OCI-LY1 (cell line): ENCODE measurements at regions not wholly inside any gene's neighbourhood (a gene's known extent, or its start where the extent isn't known, plus 50 kb on each side); places are given as distances from the start of the nearest gene placed in this dataset.

Experiments
- H2AFZ ChIP-seq: fragments of 200-600 bp; sonication (generic), shearing (Covaris generic); 2 replicates; pipeline ENCODE4 v1.6.0; 2014; ENCODE audit warnings: antibody characterized with exemption, mild to moderate bottlenecking, low read length
- H3F3A ChIP-seq: fragments of 200-600 bp; sonication (generic), shearing (Covaris generic); 2 replicates; pipeline ENCODE4 v1.6.0; 2014; ENCODE audit warnings: mild to moderate bottlenecking, antibody characterized with exemption, low read length, moderate library complexity; ENCODE audit not compliant: insufficient read depth
- H3K27ac ChIP-seq: fragments of 200-600 bp; sonication (generic); 2 replicates; pipeline ENCODE4 v1.5.1; 2014; ENCODE audit warnings: low read length, mixed run types, mild to moderate bottlenecking, low read depth; ENCODE audit not compliant: poor library complexity, severe bottlenecking
- H3K27me3 ChIP-seq: fragments of 200-600 bp; sonication (generic); 2 replicates; pipeline ENCODE4 v1.6.0; 2014; ENCODE audit warnings: antibody characterized with exemption, mild to moderate bottlenecking, low read length, moderate library complexity; ENCODE audit not compliant: insufficient read depth
- H3K36me3 ChIP-seq: fragments of 200-600 bp; sonication (generic); 2 replicates; pipeline ENCODE4 v1.6.1; 2014; ENCODE audit warnings: mild to moderate bottlenecking, antibody characterized with exemption, low read length, moderate library complexity, mixed read lengths; ENCODE audit not compliant: insufficient read depth
- H3K4me1 ChIP-seq: fragments of 200-600 bp; sonication (generic); 2 replicates; pipeline ENCODE4 v1.5.1; 2014; ENCODE audit warnings: mild to moderate bottlenecking, low read length, moderate library complexity; ENCODE audit not compliant: insufficient read depth, severe bottlenecking
- H3K4me2 ChIP-seq: fragments of 200-600 bp; sonication (generic), shearing (Covaris generic); 2 replicates; pipeline ENCODE4 v1.6.1; 2014; ENCODE audit warnings: low read length
- H3K4me3 ChIP-seq: fragments of 200-600 bp; sonication (generic); 2 replicates; pipeline ENCODE4 v1.5.1; 2014; ENCODE audit warnings: low read length, low read depth, mild to moderate bottlenecking, mixed read lengths; ENCODE audit not compliant: poor library complexity, severe bottlenecking
- H3K79me2 ChIP-seq: fragments of 200-600 bp; shearing (Covaris generic); 2 replicates; pipeline ENCODE4 v1.6.1; 2016; ENCODE audit warnings: mixed run types, low read length, mixed read lengths; ENCODE audit not compliant: insufficient read depth
- H3K9ac ChIP-seq: fragments of 200-600 bp; sonication (generic), shearing (Covaris generic); 2 replicates; pipeline ENCODE4 v1.6.1; 2014; ENCODE audit warnings: mild to moderate bottlenecking, low read length, mixed read lengths
- H3K9me2 ChIP-seq: fragments of 200-600 bp; sonication (generic), shearing (Covaris generic); 2 replicates; pipeline ENCODE4 v1.6.1; 2014; ENCODE audit warnings: low read depth, mild to moderate bottlenecking, low read length, mixed read lengths
- H3K9me3 ChIP-seq: fragments of 200-600 bp; shearing (Covaris generic); 2 replicates; pipeline ENCODE4 v1.6.1; 2014; ENCODE audit warnings: low read length, mixed read lengths
- H4K20me1 ChIP-seq: fragments of 200-600 bp; sonication (generic), shearing (Covaris generic); 2 replicates; pipeline ENCODE4 v1.6.0; 2016; ENCODE audit warnings: mild to moderate bottlenecking, low read length; ENCODE audit not compliant: insufficient read depth
- EZH2 ChIP-seq: fragments of 200-600 bp; sonication (generic), shearing (Covaris generic); IDR thresholded peaks from 2 replicates; pipeline ENCODE4 v1.8.0; 2017; ENCODE audit warnings: borderline replicate concordance, mixed run types, mild to moderate bottlenecking, antibody characterized with exemption, low read length, moderate library complexity, mixed read lengths
- TF ChIP-seq, protein P1 (sequence below): fragments of 200-600 bp; sonication (generic), shearing (Covaris generic); IDR thresholded peaks from 2 replicates; pipeline ENCODE4 v1.5.1; 2017; ENCODE audit warnings: mild to moderate bottlenecking, antibody characterized with exemption, low read length, moderate library complexity, mixed read lengths

GRCh38 chr7:94095316-94096009, 91.3 kb upstream of the BET1 start:
- TF ChIP-seq, protein P1, sequence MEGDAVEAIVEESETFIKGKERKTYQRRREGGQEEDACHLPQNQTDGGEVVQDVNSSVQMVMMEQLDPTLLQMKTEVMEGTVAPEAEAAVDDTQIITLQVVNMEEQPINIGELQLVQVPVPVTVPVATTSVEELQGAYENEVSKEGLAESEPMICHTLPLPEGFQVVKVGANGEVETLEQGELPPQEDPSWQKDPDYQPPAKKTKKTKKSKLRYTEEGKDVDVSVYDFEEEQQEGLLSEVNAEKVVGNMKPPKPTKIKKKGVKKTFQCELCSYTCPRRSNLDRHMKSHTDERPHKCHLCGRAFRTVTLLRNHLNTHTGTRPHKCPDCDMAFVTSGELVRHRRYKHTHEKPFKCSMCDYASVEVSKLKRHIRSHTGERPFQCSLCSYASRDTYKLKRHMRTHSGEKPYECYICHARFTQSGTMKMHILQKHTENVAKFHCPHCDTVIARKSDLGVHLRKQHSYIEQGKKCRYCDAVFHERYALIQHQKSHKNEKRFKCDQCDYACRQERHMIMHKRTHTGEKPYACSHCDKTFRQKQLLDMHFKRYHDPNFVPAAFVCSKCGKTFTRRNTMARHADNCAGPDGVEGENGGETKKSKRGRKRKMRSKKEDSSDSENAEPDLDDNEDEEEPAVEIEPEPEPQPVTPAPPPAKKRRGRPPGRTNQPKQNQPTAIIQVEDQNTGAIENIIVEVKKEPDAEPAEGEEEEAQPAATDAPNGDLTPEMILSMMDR = no peak
- no peaks in the 10 kb centered on the region for H4K20me1 ChIP-seq
- H2AFZ ChIP-seq = no peak overlapping the region

GRCh38 chr7:94099679-94100078, 95.5 kb upstream of the BET1 start:
- Histone ChIP-seq H4K20me1 (no peaks in the 10 kb centered on the region), H3K4me3 (no peak overlapping the region), H3K9me3 (no peaks in the 10 kb centered on the region), H3K4me2 (no peak overlapping the region), H2AFZ (0 out of 2 replicates have a peak overlapping the region, but pooled peaks have one; percentile 12), H3K4me1 (no peaks in the 10 kb centered on the region), H3K9ac (no peak overlapping the region), H3K9me2 (no peaks in the 10 kb centered on the region), H3K79me2 (no peaks in the 10 kb centered on the region), H3K36me3 (no peaks in the 10 kb centered on the region), H3K27ac (no peak overlapping the region), H3K27me3 (no peaks in the 10 kb centered on the region), H3F3A (no peaks in the 10 kb centered on the region)
- TF ChIP-seq, protein P1 = no peak
- TF ChIP-seq EZH2 = no peak

More at GRCh38 chr7:94095316-94096009, 91.3 kb upstream of the BET1 start:
- Histone ChIP-seq H3K27ac (no peak overlapping the region), H3K4me1 (no peaks in the 10 kb centered on the region), H3K36me3 (no peaks in the 10 kb centered on the region), H3F3A (no peaks in the 10 kb centered on the region), H3K27me3 (no peaks in the 10 kb centered on the region), H3K4me2 (no peak overlapping the region), H3K9me2 (no peaks in the 10 kb centered on the region), H3K9ac (no peak overlapping the region), H3K9me3 (no peaks in the 10 kb centered on the region), H3K79me2 (no peaks in the 10 kb centered on the region), H3K4me3 (no peak overlapping the region)

DNA sequence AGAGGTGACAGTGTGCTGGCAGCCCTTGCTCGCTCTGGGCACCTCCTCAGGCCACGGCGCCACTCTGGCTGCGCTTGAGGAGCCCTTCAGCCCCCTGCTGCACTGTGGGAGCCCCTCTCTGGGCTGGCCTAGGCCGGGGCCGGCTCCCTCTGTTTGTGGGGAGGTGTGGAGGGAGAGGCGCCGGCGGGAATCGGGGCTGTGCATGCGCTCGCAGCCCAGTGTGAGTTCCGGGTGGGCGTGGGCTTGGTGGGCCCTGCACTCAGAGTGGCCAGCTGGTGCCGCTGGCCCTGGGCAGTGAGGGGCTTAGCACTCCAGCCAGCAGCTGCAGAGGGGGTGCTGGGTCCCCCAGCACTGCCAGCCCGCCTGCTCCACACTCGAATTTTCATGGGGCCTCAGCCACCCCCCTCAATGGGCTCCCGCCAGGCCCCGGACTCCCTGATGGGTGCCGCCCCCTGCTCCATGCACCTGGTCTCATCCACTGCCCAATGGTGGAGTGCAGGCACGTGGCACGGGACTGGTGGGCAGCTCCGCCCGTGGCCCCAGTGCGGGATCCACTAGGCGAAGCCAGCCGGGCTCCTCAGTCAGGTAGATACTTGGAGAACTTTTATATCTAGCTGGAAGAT, 96.7 kb upstream of the BET1 start:
- no peak for TF ChIP-seq EZH2
- TF ChIP-seq, protein P1 = no peak
- no peak overlapping the region for H2AFZ ChIP-seq
- H3K4me3 ChIP-seq = no peak overlapping the region
- no peaks in the 10 kb centered on the region for H3K4me1 ChIP-seq
- H3K36me3 ChIP-seq = no peaks in the 10 kb centered on the region
- no peaks in the 10 kb centered on the region for H4K20me1 ChIP-seq
- H3K79me2 ChIP-seq = no peaks in the 10 kb centered on the region
- H3K27me3 ChIP-seq = no peaks in the 10 kb centered on the region
- H3K9ac ChIP-seq = no peak overlapping the region
- no peaks in the 10 kb centered on the region for H3K9me2 ChIP-seq
- no peak overlapping the region for H3K27ac ChIP-seq
- no peaks in the 10 kb centered on the region for H3K9me3 ChIP-seq
- no peaks in the 10 kb centered on the region for H3F3A ChIP-seq
- H3K4me2 ChIP-seq = no peak overlapping the region
